Endothelial cell of umbilical vein (primary cell): ENCODE measurements at regions not wholly inside any gene's neighbourhood (a gene's known extent, or its start where the extent isn't known, plus 50 kb on each side); places are given as distances from the start of the nearest gene placed in this dataset.

ENCODE experiments used
- BruUV-seq: library from RNA; stranded (reverse); fragments of 400-500 nt; replicated peaks from 2 replicates; lab custom pipeline; 2021; lab: Mats Ljungman, UMichigan
- CTCF ChIA-PET: fragments of 300-600, 350-600 bp; sonication (Branson Sonifier 250); formaldehyde crosslinking; loops from one replicate; lab custom pipeline; 2021; ENCODE audit warnings: antibody characterized with exemption, inconsistent platforms; lab: Charles Lee
- POLR2A ChIA-PET: fragments of 300-600, 350-600 bp; sonication (Branson Sonifier 250); formaldehyde crosslinking; loops from one replicate; lab custom pipeline; 2021; ENCODE audit warnings: antibody characterized with exemption, inconsistent platforms; lab: Charles Lee
- DNase-seq: peaks from one replicate; pipeline ENCODE4 v3.0.0-alpha.2; 2011; ENCODE audit warnings: low read depth, low spot score
- FAIRE-seq: peaks from 2 replicates; lab custom pipeline; 2011; peaks lifted over from hg19 to GRCh38; lab: Jason Lieb, UNC
- H2AFZ ChIP-seq: 2 replicates; pipeline ENCODE4 v1.6.0; 2012; ENCODE audit warnings: low read depth, low read length, control low read depth, inconsistent platforms
- H3K27ac ChIP-seq: 2 replicates; pipeline ENCODE4 v1.5.1; 2011; ENCODE audit warnings: low read depth, mild to moderate bottlenecking, control low read depth, low read length, moderate library complexity; ENCODE audit not compliant: insufficient read depth
- H3K27me3 ChIP-seq, 2 experiments: 2 replicates each; pipeline versions ENCODE4 v1.6.0 to v1.6.1; 2011; ENCODE audit warnings: low read length in 2 of 2, mixed read lengths in 1 of 2; ENCODE audit not compliant: control insufficient read depth in 2 of 2, insufficient read depth in 2 of 2
- H3K36me3 ChIP-seq, 2 experiments: 2 replicates in 1 of 2; 3 replicates in 1 of 2; pipeline ENCODE4 v1.5.1; 2011; ENCODE audit warnings: low read length in 2 of 2, mild to moderate bottlenecking in 1 of 2, moderate library complexity in 1 of 2; ENCODE audit not compliant: control insufficient read depth in 2 of 2, insufficient read depth in 2 of 2; ENCODE audit errors: extremely low read depth in 1 of 2
- H3K4me1 ChIP-seq: 3 replicates; pipeline ENCODE4 v1.5.1; 2011; ENCODE audit warnings: mild to moderate bottlenecking, low read length; ENCODE audit not compliant: control insufficient read depth, insufficient read depth; ENCODE audit errors: extremely low read depth
- H3K4me2 ChIP-seq: 2 replicates; pipeline ENCODE4 v1.6.1; 2011; ENCODE audit warnings: low read length, control low read depth, mixed read lengths; ENCODE audit not compliant: insufficient read depth
- H3K4me3 ChIP-seq, 3 experiments: fragments of 200-600 bp in 1 of 3; sonication (generic), shearing (Covaris generic) in 1 of 3; replicated peaks in 1 of 3; 2 replicates each; pipeline ENCODE4 v1.5.1; 2011 to 2016; ENCODE audit warnings: control low read depth in 3 of 3, low read length in 3 of 3, mild to moderate bottlenecking in 2 of 3, inconsistent platforms in 1 of 3, low read depth in 1 of 3, moderate library complexity in 1 of 3; ENCODE audit not compliant: insufficient read depth in 1 of 3
- H3K79me2 ChIP-seq: 2 replicates; pipeline ENCODE4 v1.6.0; 2012; ENCODE audit warnings: low read length, inconsistent platforms; ENCODE audit not compliant: control insufficient read depth, insufficient read depth
- H3K9ac ChIP-seq: replicated peaks from 2 replicates; pipeline ENCODE3; 2011; ENCODE audit warnings: low read length, control low read depth; ENCODE audit not compliant: insufficient read depth; ENCODE audit errors: extremely low read depth
- H3K9me1 ChIP-seq: replicated peaks from 3 replicates; pipeline ENCODE4 v1.6.0; 2011; ENCODE audit warnings: mild to moderate bottlenecking, low read length; ENCODE audit not compliant: control insufficient read depth, insufficient read depth; ENCODE audit errors: extremely low read depth
- H3K9me3 ChIP-seq: replicated peaks from 2 replicates; pipeline ENCODE4 v1.5.1; 2012; ENCODE audit warnings: low read length, inconsistent platforms; ENCODE audit not compliant: control insufficient read depth, insufficient read depth
- H4K20me1 ChIP-seq: replicated peaks from 2 replicates; pipeline ENCODE3; 2011; ENCODE audit warnings: mild to moderate bottlenecking, low read length; ENCODE audit not compliant: control insufficient read depth, insufficient read depth; ENCODE audit errors: extremely low read depth
- CTCF ChIP-seq, 2 donors: IDR thresholded peaks; 1 replicate in 1 of 2; 2 replicates in 1 of 2; pipeline ENCODE4 v1.5.1; 2011; ENCODE audit warnings: low read length in 2 of 2, mild to moderate bottlenecking in 2 of 2, moderate library complexity in 2 of 2, control low read depth in 1 of 2, inconsistent platforms in 1 of 2, low read depth in 1 of 2; ENCODE audit not compliant: insufficient read depth in 1 of 2; ENCODE audit errors: extremely low read depth in 1 of 2
- EZH2 ChIP-seq: IDR thresholded peaks from 2 replicates; pipeline ENCODE4 v1.6.1; 2012; ENCODE audit warnings: borderline replicate concordance, low read depth, mild to moderate bottlenecking, moderate library complexity, low read length, inconsistent platforms; ENCODE audit not compliant: severe bottlenecking
- FOS ChIP-seq: IDR thresholded peaks from 2 replicates; pipeline ENCODE4 v1.6.1; 2011; ENCODE audit warnings: mild to moderate bottlenecking, low read length, moderate library complexity, borderline replicate concordance; ENCODE audit not compliant: insufficient read depth
- GATA2 ChIP-seq: IDR thresholded peaks from 2 replicates; pipeline ENCODE4 v1.7.0; 2011; ENCODE audit warnings: low read depth, mild to moderate bottlenecking, moderate library complexity, mixed read lengths, low read length; ENCODE audit not compliant: insufficient read length, insufficient read depth
- JUN ChIP-seq: IDR thresholded peaks from 2 replicates; pipeline ENCODE4 v1.6.1; 2011; ENCODE audit warnings: borderline replicate concordance, low read depth; ENCODE audit not compliant: insufficient read length, insufficient read depth
- MAX ChIP-seq: IDR thresholded peaks from 2 replicates; pipeline ENCODE4 v1.6.1; 2011; ENCODE audit not compliant: insufficient read depth, insufficient read length
- MYC ChIP-seq: IDR thresholded peaks from one replicate; pipeline ENCODE4 v1.6.1; 2011; ENCODE audit warnings: mild to moderate bottlenecking, low read depth, low read length
- POLR2A ChIP-seq: IDR thresholded peaks from 2 replicates; pipeline ENCODE4 v1.6.1; 2012; ENCODE audit warnings: low read depth, mild to moderate bottlenecking, control low read depth, low read length
- POLR2AphosphoS5 ChIP-seq: IDR thresholded peaks from 2 replicates; pipeline ENCODE4 v1.6.1; 2012; ENCODE audit warnings: low read depth, mild to moderate bottlenecking, control low read depth, low read length, moderate library complexity; ENCODE audit not compliant: insufficient read depth
- dilution Hi-C: fragments of 300-500 bp; cut with MboI; formaldehyde crosslinking; loops from one replicate; pipeline ENCODE4 v1.15.0; 2019; ENCODE audit warnings: low sequenced_read_pairs; ENCODE audit not compliant: extremely low pct_ligation_motif_present
- intact Hi-C: fragments of 100-400 bp; cut with micrococcal nuclease; formaldehyde crosslinking; loops from one replicate; pipeline ENCODE4 v1.10.0; 2022

- CTCF ChIA-PET: interaction anchor here (1.3 kb wide), 1 partner anchor 180 kb away, joined by 3 read pairs; no protein-coding TSS in a partner anchor
- Histone ChIP-seq H3K4me3 (no peak overlapping the region), H2AFZ (no peak overlapping the region), H3K79me2 (no peaks in the 10 kb centered on the region), H3K4me2 (no peak overlapping the region), H3K36me3 (no peaks in the 10 kb centered on the region), H3K27ac (no peak overlapping the region), H3K9me1 (no peaks in the 10 kb centered on the region), H3K9ac (no peak overlapping the region), H3K9me3 (no peaks in the 10 kb centered on the region), H3K27me3 (no peaks in the 10 kb centered on the region), H3K4me1 (peaks cover 19% of the 10 kb centered on the region), H4K20me1 (no peaks in the 10 kb centered on the region)
- POLR2A ChIA-PET: no interaction called here
- TF ChIP-seq MYC: no peak
- TF ChIP-seq EZH2: no peak
- TF ChIP-seq GATA2: no peak
- TF ChIP-seq FOS: no peak
- TF ChIP-seq MAX: no peak
- TF ChIP-seq CTCF (IDR thresholded peaks at IDR 0.05; ENCODE audit: extremely low read depth in 1 of 2, insufficient read depth in 1 of 2, low read depth in 1 of 2, low read length in 2 of 2): no peak
- TF ChIP-seq POLR2AphosphoS5: no peak
- no peak for TF ChIP-seq POLR2A
- no peak for TF ChIP-seq JUN
- DNase-seq (no peak), FAIRE-seq (no peak)
- intact Hi-C loops (loop anchor here (10.0 kb wide), 1 partner anchor 178 kb away; no protein-coding TSS in a partner anchor), dilution Hi-C loops (no loop called here)
- no TSS peak for BruUV-seq
These were observed 447.3 kb downstream of the C4orf33 start for GRCh38 chr4:129543299-129543698.
